Inferior parietal cortex (tissue), 1 donor: ENCODE measurements at regions not wholly inside any gene's neighbourhood (a gene's known extent, or its start where the extent isn't known, plus 50 kb on each side); places are given as distances from the start of the nearest gene placed in this dataset.
"Not testable (repeated sequence)": the region's sequence is repeated elsewhere in the genome, so short reads cannot be mapped to it uniquely, and the experiment has no call there.

Experiments used
- DNase-seq: peaks from one replicate; pipeline ENCODE4 v3.0.0-alpha.2; 2016; ENCODE audit errors: extremely low spot score

DNA sequence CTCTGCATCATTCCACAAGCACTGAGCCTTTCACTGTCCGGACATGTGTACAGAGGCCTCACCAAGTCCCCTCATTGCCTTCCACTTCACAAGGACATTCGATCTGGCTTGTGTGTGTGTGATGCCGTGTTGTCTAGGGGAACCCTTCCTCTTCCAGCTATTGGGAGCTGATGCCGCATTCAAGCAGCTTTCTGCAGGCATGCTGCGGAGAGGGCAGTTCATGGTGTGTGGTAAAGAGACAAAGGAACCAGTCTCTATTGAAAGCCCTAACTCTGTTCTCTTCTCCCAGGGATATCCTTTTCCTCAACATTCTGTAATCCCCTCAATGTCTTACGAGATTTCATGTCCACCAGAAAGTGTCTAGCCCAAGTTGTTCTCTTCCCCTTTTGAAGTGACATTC is 141.6 kb downstream of the ALOX5 start:
- no peak for DNase-seq

DNA sequence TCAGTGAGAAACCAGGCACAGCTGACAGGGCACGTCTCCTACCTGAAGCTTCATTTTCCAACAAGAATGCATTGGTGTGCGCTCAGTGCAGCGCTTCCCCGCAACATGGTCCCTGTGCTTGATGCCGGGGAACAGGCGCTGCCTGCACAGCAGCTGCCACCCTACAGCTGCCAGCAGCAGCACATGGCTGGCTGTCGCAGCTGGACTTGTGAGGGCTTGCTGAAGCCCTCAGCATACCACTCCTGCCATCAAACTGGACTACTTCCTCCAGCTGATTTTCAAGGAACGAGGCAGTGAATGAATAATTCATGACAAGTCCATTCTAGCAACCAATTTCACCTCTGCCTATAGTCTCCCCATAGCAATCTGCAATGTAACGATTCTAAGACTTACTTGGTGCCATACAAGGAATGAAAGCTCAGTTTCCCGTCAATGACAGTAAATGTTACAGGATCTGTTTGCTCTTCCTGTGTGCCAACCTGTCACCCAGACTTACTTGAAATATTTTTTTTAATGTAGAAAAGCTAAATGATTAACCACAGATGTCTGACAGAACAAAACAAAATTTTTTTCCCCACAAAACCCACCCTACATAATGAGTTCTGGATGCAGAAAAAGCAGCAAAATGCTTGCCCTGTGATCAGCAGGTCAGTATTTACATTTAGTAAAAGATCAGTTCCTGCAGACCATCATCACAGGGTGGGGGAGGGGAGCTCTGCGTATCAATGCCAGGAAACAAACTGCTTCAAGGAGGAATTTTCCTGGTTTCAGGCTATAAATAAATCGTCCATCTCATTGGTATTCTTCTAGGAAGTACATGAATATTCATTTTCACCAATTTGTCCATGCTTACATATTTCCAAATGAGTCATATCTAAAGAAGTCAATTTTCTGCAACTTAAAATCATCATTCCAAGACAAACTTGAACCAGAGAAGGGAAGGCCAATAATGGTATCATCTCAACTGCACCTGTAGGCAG is 140.6 kb downstream of the ALOX5 start:
- DNase-seq: peak; percentile 45

DNA sequence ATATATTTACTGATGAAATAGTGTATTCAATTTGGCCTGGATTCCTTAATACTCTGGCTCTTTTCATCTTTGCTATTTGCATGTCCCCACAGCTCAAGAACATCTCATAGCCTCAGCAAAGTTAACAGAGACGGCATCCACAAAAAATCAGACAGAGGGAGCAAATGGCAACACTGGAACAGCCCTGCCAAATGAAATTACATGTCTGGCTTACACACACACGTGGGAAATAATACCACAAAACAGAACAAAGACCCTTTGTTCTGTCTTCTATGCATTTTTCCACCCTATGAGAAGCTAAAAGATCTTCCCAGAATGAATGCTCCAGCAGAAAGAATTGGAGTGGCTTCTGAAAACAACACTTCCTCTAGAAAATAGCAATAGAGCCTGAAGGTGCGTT is 139.5 kb downstream of the ALOX5 start:
- peak; percentile 17 for DNase-seq

DNA sequence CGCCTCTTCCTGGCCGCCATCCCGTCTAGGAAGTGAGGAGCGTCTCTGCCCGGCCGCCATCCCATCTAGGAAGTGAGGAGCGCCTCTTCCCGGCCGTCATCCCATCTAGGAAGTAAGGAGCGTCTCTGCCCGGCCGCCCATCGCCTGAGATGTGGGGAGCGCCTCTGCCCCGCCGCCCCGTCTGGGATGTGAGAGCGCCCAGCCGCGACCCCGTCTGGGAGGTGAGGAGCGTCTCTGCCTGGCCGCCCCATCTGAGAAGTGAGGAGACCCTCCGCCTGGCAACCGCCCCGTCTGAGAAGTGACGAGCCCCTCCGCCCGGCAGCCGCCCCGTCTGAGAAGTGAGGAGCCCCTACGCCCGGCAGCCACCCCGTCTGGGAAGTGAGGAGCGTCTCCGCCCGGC is 137.9 kb downstream of the ALOX5 start:
- not testable (repeated sequence) for DNase-seq

DNA sequence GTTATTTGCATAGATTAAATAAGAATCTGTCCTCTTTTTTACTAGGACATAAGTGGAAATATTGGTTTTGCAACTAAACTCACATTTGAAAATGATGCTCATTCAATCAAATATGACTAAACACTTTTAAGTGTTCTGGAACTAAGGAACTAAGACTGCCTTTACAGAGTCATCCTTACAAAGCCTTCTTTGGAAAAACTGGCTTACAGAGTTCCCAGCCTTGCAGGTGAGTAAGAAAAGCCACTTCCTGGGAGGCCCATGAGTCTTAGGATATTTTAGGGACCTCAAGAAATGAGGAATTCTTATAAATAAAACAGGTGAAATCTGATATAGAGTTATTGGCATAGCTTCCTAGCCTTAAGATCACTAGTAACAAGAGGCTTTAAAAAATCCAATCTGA is 135.5 kb downstream of the ALOX5 start:
- no peak for DNase-seq

DNA sequence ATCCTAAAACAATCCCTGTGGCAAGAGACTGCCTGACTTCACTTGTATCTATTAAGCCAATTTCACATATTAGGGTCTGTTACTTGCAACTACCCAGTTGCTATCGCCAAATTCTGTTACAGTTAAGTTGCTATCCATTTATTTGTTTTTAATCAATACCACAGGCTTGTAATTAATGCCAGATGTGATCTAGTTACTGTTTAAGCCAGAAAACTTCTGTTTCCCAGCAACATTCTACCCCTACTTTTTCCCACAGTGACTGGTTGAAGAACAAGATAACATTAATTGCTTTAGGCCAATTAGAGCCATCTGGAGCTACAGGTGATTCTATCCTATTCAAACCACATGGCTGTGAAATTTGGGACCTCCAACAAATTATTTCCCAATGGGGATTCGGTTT is 131.3 kb downstream of the ALOX5 start:
- no peak for DNase-seq

DNA sequence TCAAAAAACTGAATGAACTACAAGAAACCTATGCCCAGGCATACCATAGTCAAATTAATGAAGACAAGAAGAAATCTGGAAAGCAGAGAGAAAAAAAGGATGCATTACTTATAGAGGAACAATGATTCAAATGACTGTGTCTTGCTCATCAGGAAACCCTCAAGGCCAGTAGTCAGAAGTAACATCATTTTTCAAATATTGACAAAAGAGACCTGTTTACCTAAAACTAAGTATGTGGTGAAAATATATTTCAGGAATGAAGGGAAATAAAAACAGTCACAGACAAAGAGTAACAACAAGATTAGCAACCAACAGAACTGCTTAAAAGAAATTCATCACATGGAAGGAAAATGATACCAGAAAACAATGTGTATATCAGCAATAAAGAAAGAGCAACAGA is 128.4 kb downstream of the ALOX5 start:
- DNase-seq: no peak

DNA sequence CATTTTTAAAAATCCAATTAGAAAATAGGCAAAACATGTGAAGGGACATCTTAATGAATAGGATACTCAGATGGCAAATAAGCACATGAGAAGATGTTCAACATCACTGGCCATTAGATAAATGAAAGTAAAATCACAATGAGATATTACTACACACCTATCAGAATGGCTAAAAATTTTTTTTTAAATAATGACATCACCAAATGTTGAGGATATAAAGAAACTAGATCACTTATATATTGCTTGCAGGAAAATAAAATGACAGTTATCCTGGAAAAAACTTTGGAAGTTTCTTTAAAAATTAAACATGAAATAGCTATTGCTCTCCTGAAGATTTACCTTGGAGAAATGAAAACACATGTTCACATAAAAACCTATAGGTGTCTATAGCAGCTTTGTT is 127.8 kb downstream of the ALOX5 start:
- DNase-seq: no peak

DNA sequence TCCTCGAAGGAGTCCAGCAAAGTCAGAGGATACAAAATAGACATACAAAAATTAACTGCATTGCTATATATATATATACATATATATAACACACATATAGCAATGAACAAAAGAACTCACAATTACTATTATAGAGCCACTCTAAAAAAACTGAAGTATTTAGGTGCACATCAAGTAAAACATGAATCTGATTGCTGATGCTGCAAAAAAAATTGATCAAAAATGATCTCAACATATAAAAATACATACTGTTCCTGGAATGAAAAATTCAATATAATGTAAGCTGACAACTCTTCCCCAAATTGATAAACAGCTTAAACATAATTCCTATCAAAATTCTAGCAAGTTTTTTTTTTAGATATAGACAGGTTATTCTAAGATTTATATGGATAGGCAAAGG is 126.8 kb downstream of the ALOX5 start:
- no peak for DNase-seq

DNA sequence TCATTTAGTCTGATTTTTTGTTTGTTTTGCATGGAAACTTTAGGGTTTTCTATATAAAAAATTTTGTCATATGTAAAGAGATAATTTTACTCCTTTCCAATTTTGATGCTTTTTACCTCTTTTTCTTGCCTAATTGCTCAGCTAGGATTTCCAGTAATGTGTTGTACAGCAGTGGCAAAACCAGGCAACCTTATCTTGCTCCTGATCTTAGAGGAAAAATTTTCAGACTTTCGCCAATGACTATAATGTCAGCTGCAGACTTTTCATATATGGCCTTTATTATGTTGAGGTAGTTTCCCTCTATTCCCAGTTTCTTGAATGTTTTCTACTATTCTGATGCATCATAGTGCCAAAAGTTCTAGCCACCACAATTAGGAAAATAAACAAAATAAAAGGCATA is 126.3 kb downstream of the ALOX5 start:
- no peak for DNase-seq

DNA sequence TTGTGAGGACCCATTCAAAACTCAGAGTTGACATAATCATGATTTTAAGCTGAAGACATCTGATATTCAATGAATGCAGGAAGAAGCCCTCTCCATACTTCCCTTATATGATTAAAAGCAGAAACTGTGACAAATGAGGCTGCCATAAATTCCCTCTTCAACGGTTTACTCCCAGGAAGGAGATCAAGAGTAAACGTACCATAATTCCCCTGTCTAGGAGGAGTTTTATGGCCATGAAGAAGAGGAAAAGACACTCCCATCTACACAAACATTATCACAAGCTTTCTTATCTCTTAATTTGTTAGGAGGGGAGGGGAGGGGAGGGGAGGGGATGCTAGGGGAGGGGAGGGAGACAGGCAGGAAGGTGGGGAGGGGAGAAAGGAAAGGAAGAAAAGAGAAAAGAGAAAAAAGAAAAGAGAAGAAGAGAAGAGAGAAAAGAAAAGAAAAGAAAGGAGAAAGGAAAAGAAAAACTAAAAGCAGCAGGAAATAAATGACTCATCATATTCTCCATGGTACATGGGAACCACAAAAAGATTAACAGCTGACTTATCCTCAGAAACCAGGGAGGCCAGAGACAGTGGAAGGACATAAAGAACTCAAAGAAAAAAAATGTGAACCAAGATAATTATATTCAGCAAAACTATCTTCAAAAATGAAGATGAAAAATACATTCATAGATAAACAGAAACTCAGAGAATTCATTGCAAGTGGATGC is 121.6 kb downstream of the ALOX5 start:
- DNase-seq: no peak
